ENCODE measurements at regions not wholly inside any gene's neighbourhood (a gene's known extent, or its start where the extent isn't known, plus 50 kb on each side); places are given as distances from the start of the nearest gene placed in this dataset.

DNA sequence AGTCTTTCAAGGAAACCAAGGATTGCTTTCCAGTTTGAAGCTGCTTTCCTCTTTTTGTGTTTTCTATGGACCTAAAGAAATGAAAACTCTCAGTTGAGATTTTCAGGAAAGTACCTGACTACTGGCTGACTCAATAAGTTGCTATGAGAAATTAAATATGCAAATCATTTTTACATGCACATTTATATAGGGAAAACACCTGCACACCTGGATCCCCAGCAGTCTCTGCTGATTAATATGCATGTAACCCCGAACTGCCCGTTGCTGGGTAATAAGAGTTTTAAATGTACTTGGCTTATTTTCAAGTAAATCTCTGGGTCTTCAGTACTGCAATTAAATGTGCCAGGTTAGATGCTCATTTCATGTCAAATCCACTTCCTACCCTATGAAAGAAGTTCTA is 77.2 kb downstream of the KBTBD8 start:
- H3K4me3 ChIP-seq = no peak overlapping the region
- no peak overlapping the region for H3K9ac ChIP-seq (ENCODE audit: insufficient read depth in 1 of 2, low read depth in 2 of 2, low read length in 2 of 2)
- DNase-seq (ENCODE audit: extremely low read depth in 1 of 4, low spot score in 3 of 4) = no peak
- no peaks in the 10 kb centered on the region for H3K9me3 ChIP-seq (replicated peaks; ENCODE audit: control insufficient read depth, insufficient read depth, low read depth, low read length)
- H3K27ac ChIP-seq (ENCODE audit: extremely low read depth, low read depth, low read length) = no peak overlapping the region
- no peak for FAIRE-seq
- no peak overlapping the region for H2AFZ ChIP-seq (ENCODE audit: low read depth, low read length)
- no TSS peak for BruUV-seq (replicated peaks)
- CTCF ChIA-PET (ENCODE audit: low intra/inter-chr PET ratio) = no interaction called here
- no peaks in the 10 kb centered on the region for H3K27me3 ChIP-seq (ENCODE audit: control insufficient read depth in 2 of 2, insufficient read depth in 2 of 2, low read length in 2 of 2)
- no peaks in the 10 kb centered on the region for H3K9me1 ChIP-seq (ENCODE audit: control insufficient read depth, insufficient read depth, low read length)
- no peak for ATAC-seq
- no peaks in the 10 kb centered on the region for H3K36me3 ChIP-seq (ENCODE audit: control insufficient read depth, insufficient read depth, low read length)
- H3K4me1 ChIP-seq (replicated peaks in 1 of 2; ENCODE audit: control insufficient read depth in 2 of 2, insufficient read depth in 2 of 2, low read length in 2 of 2) = no peaks in the 10 kb centered on the region
- in situ Hi-C loops (cut with MboI) = no loop called here
- POLR2A ChIA-PET = no interaction called here
- intact Hi-C loops (cut with micrococcal nuclease) = no loop called here
- no peak overlapping the region for H3K4me2 ChIP-seq (ENCODE audit: insufficient read depth, low read length)
- no peaks in the 10 kb centered on the region for H4K20me1 ChIP-seq (replicated peaks; ENCODE audit: control insufficient read depth, insufficient read depth, low read length)
- WGBS (ENCODE audit: insufficient coverage, low coverage, missing lambda C conversion rate) = 5% methylated on average over 2 of the region's 2 CpGs
- H3K79me2 ChIP-seq (ENCODE audit: control insufficient read depth, insufficient read depth, low read length) = no peaks in the 10 kb centered on the region
- no peak for TF ChIP-seq NR3C1 (CRISPR knock-in tag; IDR thresholded peaks at IDR 0.05)
- TF ChIP-seq, protein P1, sequence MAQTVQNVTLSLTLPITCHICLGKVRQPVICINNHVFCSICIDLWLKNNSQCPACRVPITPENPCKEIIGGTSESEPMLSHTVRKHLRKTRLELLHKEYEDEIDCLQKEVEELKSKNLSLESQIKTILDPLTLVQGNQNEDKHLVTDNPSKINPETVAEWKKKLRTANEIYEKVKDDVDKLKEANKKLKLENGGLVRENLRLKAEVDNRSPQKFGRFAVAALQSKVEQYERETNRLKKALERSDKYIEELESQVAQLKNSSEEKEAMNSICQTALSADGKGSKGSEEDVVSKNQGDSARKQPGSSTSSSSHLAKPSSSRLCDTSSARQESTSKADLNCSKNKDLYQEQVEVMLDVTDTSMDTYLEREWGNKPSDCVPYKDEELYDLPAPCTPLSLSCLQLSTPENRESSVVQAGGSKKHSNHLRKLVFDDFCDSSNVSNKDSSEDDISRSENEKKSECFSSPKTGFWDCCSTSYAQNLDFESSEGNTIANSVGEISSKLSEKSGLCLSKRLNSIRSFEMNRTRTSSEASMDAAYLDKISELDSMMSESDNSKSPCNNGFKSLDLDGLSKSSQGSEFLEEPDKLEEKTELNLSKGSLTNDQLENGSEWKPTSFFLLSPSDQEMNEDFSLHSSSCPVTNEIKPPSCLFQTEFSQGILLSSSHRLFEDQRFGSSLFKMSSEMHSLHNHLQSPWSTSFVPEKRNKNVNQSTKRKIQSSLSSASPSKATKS (CRISPR knock-in tag; IDR thresholded peaks at IDR 0.05) = no peak
- TF ChIP-seq, protein P2, sequence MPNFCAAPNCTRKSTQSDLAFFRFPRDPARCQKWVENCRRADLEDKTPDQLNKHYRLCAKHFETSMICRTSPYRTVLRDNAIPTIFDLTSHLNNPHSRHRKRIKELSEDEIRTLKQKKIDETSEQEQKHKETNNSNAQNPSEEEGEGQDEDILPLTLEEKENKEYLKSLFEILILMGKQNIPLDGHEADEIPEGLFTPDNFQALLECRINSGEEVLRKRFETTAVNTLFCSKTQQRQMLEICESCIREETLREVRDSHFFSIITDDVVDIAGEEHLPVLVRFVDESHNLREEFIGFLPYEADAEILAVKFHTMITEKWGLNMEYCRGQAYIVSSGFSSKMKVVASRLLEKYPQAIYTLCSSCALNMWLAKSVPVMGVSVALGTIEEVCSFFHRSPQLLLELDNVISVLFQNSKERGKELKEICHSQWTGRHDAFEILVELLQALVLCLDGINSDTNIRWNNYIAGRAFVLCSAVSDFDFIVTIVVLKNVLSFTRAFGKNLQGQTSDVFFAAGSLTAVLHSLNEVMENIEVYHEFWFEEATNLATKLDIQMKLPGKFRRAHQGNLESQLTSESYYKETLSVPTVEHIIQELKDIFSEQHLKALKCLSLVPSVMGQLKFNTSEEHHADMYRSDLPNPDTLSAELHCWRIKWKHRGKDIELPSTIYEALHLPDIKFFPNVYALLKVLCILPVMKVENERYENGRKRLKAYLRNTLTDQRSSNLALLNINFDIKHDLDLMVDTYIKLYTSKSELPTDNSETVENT (CRISPR knock-in tag; IDR thresholded peaks at IDR 0.05) = no peak
- TF ChIP-seq, protein P3, sequence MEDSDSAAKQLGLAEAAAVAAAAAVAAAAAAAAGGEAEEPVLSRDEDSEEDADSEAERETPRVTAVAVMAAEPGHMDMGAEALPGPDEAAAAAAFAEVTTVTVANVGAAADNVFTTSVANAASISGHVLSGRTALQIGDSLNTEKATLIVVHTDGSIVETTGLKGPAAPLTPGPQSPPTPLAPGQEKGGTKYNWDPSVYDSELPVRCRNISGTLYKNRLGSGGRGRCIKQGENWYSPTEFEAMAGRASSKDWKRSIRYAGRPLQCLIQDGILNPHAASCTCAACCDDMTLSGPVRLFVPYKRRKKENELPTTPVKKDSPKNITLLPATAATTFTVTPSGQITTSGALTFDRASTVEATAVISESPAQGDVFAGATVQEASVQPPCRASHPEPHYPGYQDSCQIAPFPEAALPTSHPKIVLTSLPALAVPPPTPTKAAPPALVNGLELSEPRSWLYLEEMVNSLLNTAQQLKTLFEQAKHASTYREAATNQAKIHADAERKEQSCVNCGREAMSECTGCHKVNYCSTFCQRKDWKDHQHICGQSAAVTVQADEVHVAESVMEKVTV (CRISPR knock-in tag; IDR thresholded peaks at IDR 0.05) = no peak
- no peak for TF ChIP-seq RBM25 (IDR thresholded peaks at IDR 0.05; ENCODE audit: low read depth, low read length, severe bottlenecking)
- TF ChIP-seq CAMTA2 (CRISPR knock-in tag; conservative IDR thresholded peaks at IDR 0.05) = no peak
- TF ChIP-seq, protein P4, sequence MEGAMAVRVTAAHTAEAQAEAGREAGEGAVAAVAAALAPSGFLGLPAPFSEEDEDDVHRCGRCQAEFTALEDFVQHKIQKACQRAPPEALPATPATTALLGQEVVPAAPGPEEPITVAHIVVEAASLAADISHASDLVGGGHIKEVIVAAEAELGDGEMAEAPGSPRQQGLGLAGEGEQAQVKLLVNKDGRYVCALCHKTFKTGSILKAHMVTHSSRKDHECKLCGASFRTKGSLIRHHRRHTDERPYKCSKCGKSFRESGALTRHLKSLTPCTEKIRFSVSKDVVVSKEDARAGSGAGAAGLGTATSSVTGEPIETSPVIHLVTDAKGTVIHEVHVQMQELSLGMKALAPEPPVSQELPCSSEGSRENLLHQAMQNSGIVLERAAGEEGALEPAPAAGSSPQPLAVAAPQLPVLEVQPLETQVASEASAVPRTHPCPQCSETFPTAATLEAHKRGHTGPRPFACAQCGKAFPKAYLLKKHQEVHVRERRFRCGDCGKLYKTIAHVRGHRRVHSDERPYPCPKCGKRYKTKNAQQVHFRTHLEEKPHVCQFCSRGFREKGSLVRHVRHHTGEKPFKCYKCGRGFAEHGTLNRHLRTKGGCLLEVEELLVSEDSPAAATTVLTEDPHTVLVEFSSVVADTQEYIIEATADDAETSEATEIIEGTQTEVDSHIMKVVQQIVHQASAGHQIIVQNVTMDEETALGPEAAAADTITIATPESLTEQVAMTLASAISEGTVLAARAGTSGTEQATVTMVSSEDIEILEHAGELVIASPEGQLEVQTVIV (CRISPR knock-in tag; IDR thresholded peaks at IDR 0.05; ENCODE audit: borderline replicate concordance) = no peak
- TF ChIP-seq YY1 (IDR thresholded peaks at IDR 0.05; ENCODE audit: borderline replicate concordance in 1 of 3, control insufficient read depth in 1 of 3, extremely low read depth in 1 of 3, insufficient read depth in 3 of 3, insufficient read length in 1 of 3, insufficient replicate concordance in 2 of 3, low read depth in 1 of 3, low read length in 2 of 3) = no peak
- TF ChIP-seq, protein P5, sequence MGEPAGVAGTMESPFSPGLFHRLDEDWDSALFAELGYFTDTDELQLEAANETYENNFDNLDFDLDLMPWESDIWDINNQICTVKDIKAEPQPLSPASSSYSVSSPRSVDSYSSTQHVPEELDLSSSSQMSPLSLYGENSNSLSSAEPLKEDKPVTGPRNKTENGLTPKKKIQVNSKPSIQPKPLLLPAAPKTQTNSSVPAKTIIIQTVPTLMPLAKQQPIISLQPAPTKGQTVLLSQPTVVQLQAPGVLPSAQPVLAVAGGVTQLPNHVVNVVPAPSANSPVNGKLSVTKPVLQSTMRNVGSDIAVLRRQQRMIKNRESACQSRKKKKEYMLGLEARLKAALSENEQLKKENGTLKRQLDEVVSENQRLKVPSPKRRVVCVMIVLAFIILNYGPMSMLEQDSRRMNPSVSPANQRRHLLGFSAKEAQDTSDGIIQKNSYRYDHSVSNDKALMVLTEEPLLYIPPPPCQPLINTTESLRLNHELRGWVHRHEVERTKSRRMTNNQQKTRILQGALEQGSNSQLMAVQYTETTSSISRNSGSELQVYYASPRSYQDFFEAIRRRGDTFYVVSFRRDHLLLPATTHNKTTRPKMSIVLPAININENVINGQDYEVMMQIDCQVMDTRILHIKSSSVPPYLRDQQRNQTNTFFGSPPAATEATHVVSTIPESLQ (CRISPR knock-in tag; IDR thresholded peaks at IDR 0.05) = no peak
